ENCODE measurements at regions not wholly inside any gene's neighbourhood (a gene's known extent, or its start where the extent isn't known, plus 50 kb on each side); places are given as distances from the start of the nearest gene placed in this dataset.
"Not testable (repeated sequence)": the region's sequence is repeated elsewhere in the genome, so short reads cannot be mapped to it uniquely, and the experiment has no call there.

- H3K27me3 ChIP-seq (ENCODE audit: control insufficient read depth, insufficient read depth, low read length); H3K27ac ChIP-seq (ENCODE audit: low read depth, low read length); H3K4me1 ChIP-seq (ENCODE audit: control insufficient read depth, insufficient read depth, low read length); H3K4me3 ChIP-seq (ENCODE audit: low read depth, low read length); H3K36me3 ChIP-seq (ENCODE audit: control insufficient read depth, insufficient read depth, low read length); H3K9me3 ChIP-seq (ENCODE audit: control insufficient read depth, insufficient read depth, low read length): not testable (repeated sequence)
- 14% methylated on average over 4 of the region's 11 CpGs for WGBS (ENCODE audit: insufficient coverage)
- peak in 2 of 6 donors; percentile 2 to 54 for DNase-seq (ENCODE audit: low read depth in 4 of 6, low spot score in 6 of 6)
Observed at GRCh38 chr1:242936725-242937124, 318.4 kb downstream of the CEP170 start.

GRCh38 chr1:242924717-242925116 lies 330.4 kb downstream of the CEP170 start:
- not testable (repeated sequence) for H3K27ac ChIP-seq (ENCODE audit: low read depth, low read length); H3K9me3 ChIP-seq (ENCODE audit: control insufficient read depth, insufficient read depth, low read length); H3K36me3 ChIP-seq (ENCODE audit: control insufficient read depth, insufficient read depth, low read length); H3K27me3 ChIP-seq (ENCODE audit: control insufficient read depth, insufficient read depth, low read length); H3K4me1 ChIP-seq (ENCODE audit: control insufficient read depth, insufficient read depth, low read length); H3K4me3 ChIP-seq (ENCODE audit: low read depth, low read length)
- WGBS (ENCODE audit: insufficient coverage), result 13% methylated on average over 4 of the region's 6 CpGs
- peak in 5 of 6 donors; percentile 18 to 89 (median 38) for DNase-seq (ENCODE audit: low read depth in 4 of 6, low spot score in 6 of 6)

- not testable (repeated sequence) for H3K27me3 ChIP-seq (ENCODE audit: control insufficient read depth, insufficient read depth, low read length); H3K4me3 ChIP-seq (ENCODE audit: low read depth, low read length); H3K4me1 ChIP-seq (ENCODE audit: control insufficient read depth, insufficient read depth, low read length); DNase-seq (ENCODE audit: low read depth in 4 of 6, low spot score in 6 of 6); H3K36me3 ChIP-seq (ENCODE audit: control insufficient read depth, insufficient read depth, low read length); H3K27ac ChIP-seq (ENCODE audit: low read depth, low read length); H3K9me3 ChIP-seq (ENCODE audit: control insufficient read depth, insufficient read depth, low read length)
- 100% methylated on average over 1 of the region's 3 CpGs for WGBS (ENCODE audit: insufficient coverage)
Observed at GRCh38 chr1:242923603-242924002, 331.5 kb downstream of the CEP170 start.

- H3K4me1 ChIP-seq (ENCODE audit: control insufficient read depth, insufficient read depth, low read length); H3K27ac ChIP-seq (ENCODE audit: low read depth, low read length); H3K27me3 ChIP-seq (ENCODE audit: control insufficient read depth, insufficient read depth, low read length); H3K4me3 ChIP-seq (ENCODE audit: low read depth, low read length); H3K36me3 ChIP-seq (ENCODE audit: control insufficient read depth, insufficient read depth, low read length); H3K9me3 ChIP-seq (ENCODE audit: control insufficient read depth, insufficient read depth, low read length): not testable (repeated sequence)
- 39% methylated on average over 4 of the region's 4 CpGs for WGBS (ENCODE audit: insufficient coverage)
- peak in 1 of 6 donors; percentile 60 for DNase-seq (ENCODE audit: low read depth in 4 of 6, low spot score in 6 of 6)
Observed at GRCh38 chr1:242914729-242915128, 340.4 kb downstream of the CEP170 start.

GRCh38 chr1:242912855-242913254 lies 342.2 kb downstream of the CEP170 start:
- no CpG with 5 or more reads among the region's 1 CpG for WGBS (ENCODE audit: insufficient coverage)
- not testable (repeated sequence) for H3K9me3 ChIP-seq (ENCODE audit: control insufficient read depth, insufficient read depth, low read length); H3K27ac ChIP-seq (ENCODE audit: low read depth, low read length); DNase-seq (ENCODE audit: low read depth in 4 of 6, low spot score in 6 of 6); H3K36me3 ChIP-seq (ENCODE audit: control insufficient read depth, insufficient read depth, low read length); H3K27me3 ChIP-seq (ENCODE audit: control insufficient read depth, insufficient read depth, low read length); H3K4me3 ChIP-seq (ENCODE audit: low read depth, low read length); H3K4me1 ChIP-seq (ENCODE audit: control insufficient read depth, insufficient read depth, low read length)

GRCh38 chr1:242900558-242900957 lies 354.5 kb downstream of the CEP170 start:
- H3K27me3 ChIP-seq (ENCODE audit: control insufficient read depth, insufficient read depth, low read length); H3K36me3 ChIP-seq (ENCODE audit: control insufficient read depth, insufficient read depth, low read length); H3K4me1 ChIP-seq (ENCODE audit: control insufficient read depth, insufficient read depth, low read length); H3K9me3 ChIP-seq (ENCODE audit: control insufficient read depth, insufficient read depth, low read length); H3K4me3 ChIP-seq (ENCODE audit: low read depth, low read length); DNase-seq (ENCODE audit: low read depth in 4 of 6, low spot score in 6 of 6); H3K27ac ChIP-seq (ENCODE audit: low read depth, low read length): not testable (repeated sequence)
- WGBS (ENCODE audit: insufficient coverage), result 100% methylated on average over 1 of the region's 2 CpGs

GRCh38 chr1:242890192-242890741 lies 364.8 kb downstream of the CEP170 start:
- WGBS (ENCODE audit: insufficient coverage), result 8% methylated on average over 40 of the region's 42 CpGs
- Histone ChIP-seq H3K4me3 (ENCODE audit: low read depth, low read length) (no peak overlapping the region), H3K4me1 (ENCODE audit: control insufficient read depth, insufficient read depth, low read length) (peaks cover 5% of the 10 kb centered on the region), H3K27me3 (ENCODE audit: control insufficient read depth, insufficient read depth, low read length) (no peaks in the 10 kb centered on the region), H3K36me3 (ENCODE audit: control insufficient read depth, insufficient read depth, low read length) (no peaks in the 10 kb centered on the region), H3K9me3 (ENCODE audit: control insufficient read depth, insufficient read depth, low read length) (no peaks in the 10 kb centered on the region), H3K27ac (ENCODE audit: low read depth, low read length) (no peak overlapping the region)
- DNase-seq (ENCODE audit: low read depth in 4 of 6, low spot score in 6 of 6), result peak in 2 of 6 donors; percentile 25 to 39

- 55% methylated on average over 2 of the region's 2 CpGs for WGBS (ENCODE audit: insufficient coverage)
- DNase-seq (ENCODE audit: low read depth in 4 of 6, low spot score in 6 of 6), result no peak
- H3K4me1 ChIP-seq (ENCODE audit: control insufficient read depth, insufficient read depth, low read length), result peaks cover 5% of the 10 kb centered on the region
Observed at GRCh38 chr1:242886137-242886536, 361.6 kb upstream of the PLD5 start.

GRCh38 chr1:242880022-242880421 lies 355.5 kb upstream of the PLD5 start:
- H3K4me3 ChIP-seq (ENCODE audit: low read depth, low read length); H3K27me3 ChIP-seq (ENCODE audit: control insufficient read depth, insufficient read depth, low read length): not testable (repeated sequence)
- no CpG with 5 or more reads among the region's 5 CpGs for WGBS (ENCODE audit: insufficient coverage)

More at GRCh38 chr1:242886137-242886536, 361.6 kb upstream of the PLD5 start:
- no peak overlapping the region for H3K4me3 ChIP-seq (ENCODE audit: low read depth, low read length)
- H3K9me3 ChIP-seq (ENCODE audit: control insufficient read depth, insufficient read depth, low read length), result no peaks in the 10 kb centered on the region
- H3K36me3 ChIP-seq (ENCODE audit: control insufficient read depth, insufficient read depth, low read length), result no peaks in the 10 kb centered on the region
- H3K27me3 ChIP-seq (ENCODE audit: control insufficient read depth, insufficient read depth, low read length), result no peaks in the 10 kb centered on the region
- H3K27ac ChIP-seq (ENCODE audit: low read depth, low read length), result no peak overlapping the region

GRCh38 chr1:242877743-242878142 lies 353.2 kb upstream of the PLD5 start:
- H3K27ac ChIP-seq (ENCODE audit: low read depth, low read length), result no peak overlapping the region
- H3K27me3 ChIP-seq (ENCODE audit: control insufficient read depth, insufficient read depth, low read length), result no peaks in the 10 kb centered on the region
- no peaks in the 10 kb centered on the region for H3K36me3 ChIP-seq (ENCODE audit: control insufficient read depth, insufficient read depth, low read length)
- DNase-seq (ENCODE audit: low read depth in 4 of 6, low spot score in 6 of 6), result no peak
- no peak overlapping the region for H3K4me3 ChIP-seq (ENCODE audit: low read depth, low read length)
- no peaks in the 10 kb centered on the region for H3K4me1 ChIP-seq (ENCODE audit: control insufficient read depth, insufficient read depth, low read length)
- no peaks in the 10 kb centered on the region for H3K9me3 ChIP-seq (ENCODE audit: control insufficient read depth, insufficient read depth, low read length)

More at GRCh38 chr1:242880022-242880421, 355.5 kb upstream of the PLD5 start:
- H3K27ac ChIP-seq (ENCODE audit: low read depth, low read length); H3K4me1 ChIP-seq (ENCODE audit: control insufficient read depth, insufficient read depth, low read length); H3K9me3 ChIP-seq (ENCODE audit: control insufficient read depth, insufficient read depth, low read length); DNase-seq (ENCODE audit: low read depth in 4 of 6, low spot score in 6 of 6); H3K36me3 ChIP-seq (ENCODE audit: control insufficient read depth, insufficient read depth, low read length): not testable (repeated sequence)

Data from spinal cord (tissue), 9 donors.